ENCODE measurements at regions not wholly inside any gene's neighbourhood (a gene's known extent, or its start where the extent isn't known, plus 50 kb on each side); places are given as distances from the start of the nearest gene placed in this dataset.
"Not testable (repeated sequence)": the region's sequence is repeated elsewhere in the genome, so short reads cannot be mapped to it uniquely, and the experiment has no call there.

GRCh38 chr6:10194816-10195672 is 219.8 kb downstream of the TFAP2A start:
- DNase-seq (ENCODE audit: extremely low spot score, insufficient read length, low read depth) (no peak), FAIRE-seq (no peak)

DNA sequence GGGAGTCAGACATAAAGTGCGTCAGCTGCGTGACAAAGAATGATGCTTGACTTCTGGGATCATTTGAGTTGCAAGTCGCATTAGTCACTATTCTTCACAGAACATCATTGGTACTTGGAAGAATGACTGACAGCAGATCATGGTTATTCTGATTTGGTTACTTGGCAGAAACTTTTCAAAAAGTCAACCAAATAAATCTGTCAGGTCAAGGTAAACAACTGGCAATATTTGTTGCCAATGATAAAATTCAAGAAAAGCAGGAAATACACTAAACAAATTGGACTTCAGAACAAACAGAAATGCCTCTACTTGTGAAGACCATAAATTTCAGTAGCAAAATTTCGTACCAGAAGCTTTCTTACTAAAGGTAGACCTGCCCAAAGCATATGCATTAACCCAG is 221.6 kb downstream of the TFAP2A start:
- DNase-seq (ENCODE audit: extremely low spot score, insufficient read length, low read depth) (no peak), FAIRE-seq (no peak)

DNA sequence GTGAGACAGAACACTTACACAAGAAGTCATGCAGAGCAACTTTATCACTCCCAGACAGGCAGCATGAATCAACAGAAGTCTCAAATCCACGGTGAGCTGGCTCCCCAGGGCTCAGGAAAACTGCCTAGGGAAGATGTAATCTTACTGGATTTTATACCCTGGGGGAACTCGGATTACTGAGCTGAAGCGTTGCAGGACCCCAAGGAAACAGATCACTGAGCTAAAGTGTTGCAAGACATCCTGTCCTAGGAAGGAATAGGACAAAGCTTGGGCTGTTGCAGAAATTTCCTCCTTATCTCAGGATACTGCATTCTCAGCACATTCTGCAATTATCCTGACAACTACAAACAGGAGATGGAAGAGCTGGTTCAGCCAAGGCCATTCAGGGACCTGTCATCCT is 224.8 kb downstream of the TFAP2A start:
- DNase-seq (ENCODE audit: extremely low spot score, insufficient read length, low read depth) = no peak
- no peak for FAIRE-seq

DNA sequence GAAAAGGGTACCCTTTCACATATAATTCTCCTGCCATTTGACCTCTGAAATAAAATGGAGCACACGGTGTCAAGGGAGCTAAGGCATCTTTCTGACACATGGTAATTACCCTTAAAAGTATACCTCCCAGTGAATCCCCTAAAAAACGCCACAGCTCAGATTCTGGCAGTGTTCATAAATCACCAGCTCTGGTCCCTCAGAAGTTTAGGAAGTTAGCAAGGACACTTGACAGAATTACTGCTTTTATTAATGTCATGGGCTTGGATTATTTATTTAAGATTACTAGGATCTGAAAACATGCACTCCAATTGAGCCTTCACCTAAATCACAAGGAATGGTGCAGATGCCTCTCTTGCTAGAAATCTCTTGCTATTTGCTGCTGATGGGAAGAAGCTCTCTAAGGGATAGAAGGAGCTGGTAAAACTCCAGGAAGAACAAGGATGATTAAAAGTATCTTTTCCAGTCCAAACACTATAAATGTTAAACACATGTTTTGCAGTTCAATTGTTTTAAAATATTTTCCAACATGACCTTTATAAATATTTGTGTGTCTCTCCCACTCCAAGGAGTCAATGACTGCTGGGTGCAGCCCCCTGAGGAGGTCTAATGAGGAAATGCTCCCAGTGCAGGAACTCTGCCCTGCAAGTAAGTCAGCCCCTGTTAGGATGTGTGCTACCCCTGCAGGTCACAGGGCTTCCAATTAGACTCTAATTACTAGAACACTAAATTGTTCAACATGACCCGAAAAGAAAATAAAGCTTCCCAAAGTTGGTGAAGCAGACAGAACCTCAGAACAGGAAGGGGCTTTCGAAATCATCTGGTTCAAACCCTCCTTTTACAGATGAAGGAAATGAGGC is 230.3 kb downstream of the TFAP2A start:
- FAIRE-seq (no peak), DNase-seq (ENCODE audit: extremely low spot score, insufficient read length, low read depth) (no peak)

DNA sequence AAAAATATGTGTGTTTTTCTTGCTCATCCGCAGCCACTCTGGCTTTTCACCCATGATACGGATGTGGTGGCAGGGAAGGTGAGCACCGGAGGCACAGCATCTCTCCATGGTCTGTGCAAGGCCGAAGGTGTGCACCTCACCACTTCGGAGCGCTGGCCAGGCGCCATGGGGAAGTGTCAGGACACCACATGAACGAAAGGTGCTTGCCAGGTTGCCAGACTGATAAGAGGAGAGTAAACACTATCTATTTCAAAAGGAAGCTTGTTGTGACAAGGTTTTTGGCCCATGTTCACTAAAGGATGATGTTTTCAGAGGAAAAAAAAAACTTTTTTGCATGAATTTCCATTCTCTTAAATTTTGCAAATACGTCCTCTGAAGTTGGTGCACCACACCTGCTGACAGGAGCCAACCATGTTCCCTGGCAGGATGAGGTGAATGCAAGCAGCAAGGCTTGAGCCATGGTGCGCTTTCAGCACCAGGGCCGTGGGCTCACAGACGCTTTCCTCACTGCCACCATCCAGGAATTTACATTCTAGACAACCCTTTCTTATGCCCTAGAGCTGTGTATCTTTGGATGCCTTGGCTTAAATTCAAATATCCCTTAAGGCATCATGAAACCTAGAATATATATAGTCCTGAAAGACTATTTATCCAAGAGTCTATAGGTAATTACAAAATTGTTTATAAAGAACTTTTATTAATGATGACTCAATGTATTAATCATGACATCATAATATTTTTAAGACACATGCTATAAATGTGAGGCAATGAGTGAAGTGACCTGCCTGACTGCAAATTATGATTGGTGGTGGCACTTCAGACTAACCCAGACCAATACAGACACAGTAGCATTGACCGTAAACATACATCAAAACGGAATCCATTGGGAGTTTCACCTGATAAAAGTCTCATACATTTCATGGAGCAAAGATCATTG is 234.5 kb downstream of the TFAP2A start:
- FAIRE-seq = no peak
- no peak for DNase-seq (ENCODE audit: extremely low spot score, insufficient read length, low read depth)

DNA sequence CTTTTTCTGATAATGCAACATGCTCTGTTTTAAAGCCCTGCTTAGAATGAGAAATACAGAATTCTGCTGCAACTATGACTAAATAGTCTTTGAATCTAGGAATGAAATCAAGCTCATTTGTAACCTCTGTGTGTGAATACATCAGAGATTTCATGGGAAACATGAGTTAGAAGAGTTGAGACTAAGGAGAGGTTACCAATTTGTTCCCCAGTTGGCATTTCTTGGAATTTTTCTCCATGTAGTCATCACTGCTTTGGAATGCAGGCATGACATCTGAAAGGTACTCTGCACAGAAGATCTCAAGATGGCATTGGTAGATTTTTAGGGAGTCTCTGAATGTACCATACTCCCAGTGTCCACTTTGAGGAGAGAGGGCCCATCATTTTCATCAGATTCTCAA is 237.2 kb downstream of the TFAP2A start:
- no peak for DNase-seq (ENCODE audit: extremely low spot score, insufficient read length, low read depth)
- FAIRE-seq = no peak

GRCh38 chr6:10175362-10175761 is 239.5 kb downstream of the TFAP2A start:
- no peak for FAIRE-seq
- no peak for DNase-seq (ENCODE audit: extremely low spot score, insufficient read length, low read depth)

DNA sequence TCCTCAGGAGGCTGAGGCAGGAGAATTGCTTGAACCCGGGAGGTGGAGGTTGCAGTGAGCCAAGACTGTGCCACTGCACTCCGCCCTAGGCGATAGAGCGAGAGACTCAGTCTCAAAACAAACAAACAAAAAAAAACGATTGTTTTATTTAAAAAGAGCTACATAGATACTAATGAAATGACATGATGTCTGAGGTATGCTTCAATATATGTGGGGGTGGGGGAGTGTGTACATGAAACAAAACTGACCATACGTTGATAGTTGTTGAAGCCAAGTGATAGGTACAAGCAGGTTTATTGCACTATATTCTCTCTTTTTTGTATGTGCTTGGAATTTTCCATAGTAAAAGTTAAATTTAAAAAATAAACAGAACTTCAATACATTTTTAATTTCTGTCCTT is 240.1 kb downstream of the TFAP2A start:
- no peak for DNase-seq (ENCODE audit: extremely low spot score, insufficient read length, low read depth)
- FAIRE-seq = no peak

DNA sequence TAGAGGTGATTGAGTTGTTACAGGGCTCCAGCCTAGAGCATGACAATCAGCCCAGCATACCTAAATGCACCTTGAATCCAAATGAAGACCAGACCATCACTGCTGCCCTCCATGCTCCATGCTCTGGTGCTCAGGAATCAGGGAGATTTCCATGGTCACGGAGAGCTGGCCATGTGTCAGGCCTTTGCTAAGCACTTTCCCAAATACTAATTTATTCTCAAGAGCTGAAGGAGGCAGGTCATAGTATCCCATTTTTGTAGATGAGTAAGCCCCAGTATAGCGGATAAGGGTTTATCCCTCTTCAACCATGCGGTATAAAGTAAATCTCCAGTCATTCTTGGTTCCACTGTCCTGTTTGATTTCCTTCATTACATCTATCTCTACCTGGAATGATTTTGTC is 240.8 kb downstream of the TFAP2A start:
- FAIRE-seq (no peak), DNase-seq (ENCODE audit: extremely low spot score, insufficient read length, low read depth) (no peak)

- not testable (repeated sequence) for DNase-seq (ENCODE audit: extremely low spot score, insufficient read length, low read depth); FAIRE-seq
Observed at GRCh38 chr6:10171706-10172105, 243.2 kb downstream of the TFAP2A start.

- no peak for FAIRE-seq
- DNase-seq (ENCODE audit: extremely low spot score, insufficient read length, low read depth) = no peak
Observed at GRCh38 chr6:10170816-10171215, 244.1 kb downstream of the TFAP2A start.

GRCh38 chr6:10166031-10166430 is 248.8 kb downstream of the TFAP2A start:
- FAIRE-seq (no peak), DNase-seq (ENCODE audit: extremely low spot score, insufficient read length, low read depth) (no peak)

DNA sequence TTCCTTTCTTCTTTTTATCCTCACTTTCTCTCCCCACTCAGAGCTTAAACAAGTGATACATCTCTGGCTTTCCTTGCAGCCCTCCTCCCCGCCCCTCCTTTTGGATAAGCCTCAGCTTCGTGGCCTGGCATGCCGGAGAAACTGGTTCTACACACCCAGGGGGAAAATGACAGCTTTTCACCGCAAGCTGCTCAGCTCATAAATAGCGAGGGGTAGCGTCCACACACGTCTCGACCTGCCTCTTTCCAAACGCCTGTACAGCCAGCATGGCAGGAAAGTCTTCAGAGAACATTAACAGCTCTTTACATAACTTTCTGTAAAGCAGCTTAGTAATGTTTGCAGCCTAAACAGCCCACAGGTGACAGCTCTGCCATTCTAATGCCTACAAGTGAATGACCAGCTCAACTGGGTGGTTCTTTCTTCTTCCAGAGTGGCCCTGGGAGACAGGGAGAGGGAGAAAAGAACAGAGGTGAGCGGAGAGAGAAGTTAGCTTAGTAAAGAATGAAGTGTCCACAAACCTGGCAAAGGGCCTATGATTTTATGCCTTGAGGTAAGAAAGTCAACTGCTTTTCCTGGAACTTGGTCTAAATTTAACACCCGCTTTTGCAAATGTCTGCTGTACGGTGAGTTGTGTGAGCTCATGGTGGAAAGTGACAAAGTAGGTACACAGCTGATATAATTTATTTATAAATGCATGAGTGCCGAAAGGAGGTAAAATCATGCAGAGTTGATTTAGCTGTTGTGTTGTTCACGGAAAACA is 251.5 kb downstream of the TFAP2A start:
- DNase-seq (ENCODE audit: extremely low spot score, insufficient read length, low read depth) (no peak), FAIRE-seq (no peak)

DNA sequence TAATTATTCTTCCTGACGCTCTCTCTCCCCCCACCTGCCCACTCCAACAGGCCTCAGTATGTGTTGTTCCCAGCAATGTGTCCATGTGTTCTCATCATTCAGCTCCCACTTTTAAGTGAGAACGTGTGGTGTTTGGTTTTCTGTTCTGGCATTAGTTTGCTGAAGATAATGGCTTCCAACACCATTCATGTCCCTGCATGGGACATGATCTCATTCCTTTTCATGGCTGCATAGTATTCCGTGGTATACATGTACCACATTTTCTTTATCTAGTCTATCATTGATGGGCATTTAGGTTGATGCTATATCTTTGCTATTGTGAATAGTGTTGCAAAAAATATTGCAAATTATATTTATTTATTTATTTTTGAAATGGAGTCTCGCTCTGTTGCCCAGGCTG is 258.0 kb downstream of the TFAP2A start:
- FAIRE-seq = no peak
- DNase-seq (ENCODE audit: extremely low spot score, insufficient read length, low read depth) = no peak

DNA sequence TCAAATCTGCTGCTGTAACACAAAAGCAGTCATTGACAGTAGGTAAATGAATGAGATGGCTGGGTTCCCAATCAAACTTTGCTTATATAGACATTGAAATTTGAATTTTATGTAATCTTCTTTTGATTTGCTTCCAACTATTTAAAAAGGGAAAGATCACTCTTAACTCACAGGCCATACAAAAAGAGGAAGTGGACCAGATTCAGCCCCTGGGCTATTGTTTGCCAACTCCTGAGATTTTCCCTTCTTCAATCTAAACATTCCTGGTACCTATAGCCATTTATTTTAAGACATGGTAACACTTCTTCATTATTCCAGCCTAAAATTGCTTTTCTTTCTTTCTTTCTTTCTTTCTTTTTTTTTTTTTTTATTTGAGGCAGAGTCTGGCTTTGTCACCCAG is 260.6 kb downstream of the TFAP2A start:
- no peak for DNase-seq (ENCODE audit: extremely low spot score, insufficient read length, low read depth)
- FAIRE-seq = no peak

DNA sequence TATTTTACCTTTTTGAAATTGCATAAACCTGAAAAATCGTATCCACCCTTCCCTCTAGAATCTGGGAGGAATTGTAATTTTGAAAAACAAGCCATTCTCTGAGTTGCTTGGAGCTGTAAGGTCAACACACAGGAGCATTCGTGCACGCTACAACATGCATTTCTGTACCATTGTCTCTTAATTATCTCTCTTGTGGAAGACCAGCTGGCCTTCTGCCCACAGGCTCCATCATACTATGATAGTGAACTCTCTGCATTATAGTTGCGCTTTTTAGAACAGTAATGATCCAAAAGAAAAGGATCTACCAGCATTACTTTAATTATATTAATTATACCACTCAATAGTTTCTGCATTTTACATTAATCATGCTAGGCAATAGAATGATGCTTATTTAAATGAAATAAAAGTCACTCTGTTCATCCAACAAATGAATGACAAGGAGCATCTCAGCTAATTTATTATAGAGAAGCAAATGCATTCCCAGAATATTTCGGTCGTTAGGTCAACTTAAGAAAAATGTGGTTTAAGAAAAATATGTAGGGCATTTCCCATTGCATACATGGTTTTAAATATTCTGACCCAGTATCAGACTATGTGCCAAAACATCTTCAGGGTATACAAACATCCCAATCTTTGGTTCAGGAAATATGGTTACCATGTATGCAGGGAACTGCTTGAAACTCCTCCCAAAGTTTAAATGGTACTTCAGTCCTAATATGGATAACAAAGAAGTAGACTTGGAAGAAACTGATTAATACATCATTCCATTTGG is 263.5 kb downstream of the TFAP2A start:
- no peak for FAIRE-seq
- DNase-seq (ENCODE audit: extremely low spot score, insufficient read length, low read depth) = no peak

DNA sequence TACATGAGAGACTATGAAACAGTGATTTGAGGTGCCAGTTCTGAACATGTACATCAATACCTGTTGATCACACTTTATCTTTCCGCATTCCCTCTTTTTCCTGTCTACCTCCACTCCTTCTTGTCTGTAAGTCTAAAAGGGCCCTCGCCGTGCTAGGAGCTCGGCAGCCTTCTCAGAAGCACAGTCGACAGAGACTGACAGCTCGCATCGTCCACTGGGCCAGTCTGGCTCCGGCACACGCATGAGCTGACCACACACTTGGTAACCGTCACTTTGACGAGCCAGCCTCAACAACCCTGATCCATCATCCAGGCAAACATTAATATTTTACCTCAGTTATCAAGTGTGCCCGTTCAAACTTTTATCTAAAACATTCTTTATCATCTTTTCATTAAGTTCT is 265.3 kb downstream of the TFAP2A start:
- DNase-seq (ENCODE audit: extremely low spot score, insufficient read length, low read depth) = no peak
- no peak for FAIRE-seq

DNA sequence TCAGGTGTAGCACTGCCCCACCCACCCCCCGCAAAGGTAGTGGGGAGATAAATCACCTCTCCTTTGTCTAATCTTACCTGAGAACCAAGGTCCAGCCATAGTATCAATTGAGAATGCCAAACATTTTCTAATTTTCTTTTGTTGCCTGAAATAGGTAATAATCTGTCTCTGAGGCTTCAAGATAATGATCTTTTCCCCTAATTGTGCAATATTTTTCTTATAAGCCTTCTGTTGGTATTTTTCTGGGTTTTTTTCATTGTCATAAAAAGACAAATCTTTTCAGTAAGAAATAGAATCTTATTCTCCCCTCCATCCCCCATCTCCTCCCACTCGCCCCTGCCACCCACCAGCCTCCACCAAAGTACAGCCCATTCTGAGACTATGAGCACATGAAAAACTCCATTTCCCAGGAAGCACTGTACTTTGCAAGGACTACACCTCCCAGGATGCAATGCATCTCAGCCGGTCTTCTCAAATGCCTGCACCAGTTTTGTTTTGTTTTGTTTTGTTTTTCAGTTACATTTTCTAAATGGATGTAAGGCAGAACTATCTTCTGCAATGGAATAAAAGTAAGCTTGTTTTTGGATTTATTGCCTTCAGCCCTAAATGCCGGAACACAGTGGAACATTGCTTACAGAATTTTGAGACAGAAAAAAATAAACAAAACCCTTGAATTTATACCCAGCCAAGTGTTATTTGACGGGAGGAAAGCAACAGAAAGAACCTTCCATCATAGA is 268.0 kb downstream of the TFAP2A start:
- peak; percentile 83 for FAIRE-seq
- DNase-seq (ENCODE audit: extremely low spot score, insufficient read length, low read depth) = peak; percentile 9

Data from GM18507 (cell line).